Liver (tissue), 8 donors: ENCODE measurements at regions not wholly inside any gene's neighbourhood (a gene's known extent, or its start where the extent isn't known, plus 50 kb on each side); places are given as distances from the start of the nearest gene placed in this dataset.

Experiments
- DNase-seq: peaks from one replicate; pipeline ENCODE4 v3.0.0-alpha.2; 2017; ENCODE audit warnings: low spot score
- H3K27ac ChIP-seq, 2 donors: one replicate each; pipeline ENCODE4 v1.7.0; 2013; ENCODE audit warnings: inconsistent platforms in 2 of 2, low read length in 2 of 2, control low read depth in 1 of 2, low read depth in 1 of 2, mild to moderate bottlenecking in 1 of 2
- H3K27me3 ChIP-seq, 4 donors: one replicate each; pipeline versions ENCODE4 v1.6.1 to v1.7.0; 2013; ENCODE audit warnings: low read length in 3 of 4, inconsistent platforms in 1 of 4, mild to moderate bottlenecking in 1 of 4, moderate library complexity in 1 of 4; ENCODE audit not compliant: control insufficient read depth in 4 of 4, insufficient read depth in 4 of 4
- H3K36me3 ChIP-seq, 4 donors: one replicate each; pipeline versions ENCODE4 v1.6.1 to v1.7.0; 2013; ENCODE audit warnings: low read length in 3 of 4, mild to moderate bottlenecking in 3 of 4, low read depth in 1 of 4, moderate library complexity in 1 of 4; ENCODE audit not compliant: control insufficient read depth in 4 of 4, insufficient read depth in 3 of 4
- H3K4me1 ChIP-seq, 4 donors: one replicate each; pipeline versions ENCODE4 v1.6.1 to v1.7.0; 2013; ENCODE audit warnings: low read length in 3 of 4, mild to moderate bottlenecking in 3 of 4, moderate library complexity in 1 of 4; ENCODE audit not compliant: control insufficient read depth in 4 of 4, insufficient read depth in 4 of 4
- H3K4me3 ChIP-seq, 3 donors: one replicate each; pipeline versions ENCODE4 v1.6.1 to v1.7.0; 2013; ENCODE audit warnings: low read length in 3 of 3, control low read depth in 1 of 3, low read depth in 1 of 3, mild to moderate bottlenecking in 1 of 3
- H3K9ac ChIP-seq, 2 donors: one replicate each; pipeline ENCODE4 v1.7.0; 2013; ENCODE audit warnings: low read length in 2 of 2, mild to moderate bottlenecking in 2 of 2, moderate library complexity in 2 of 2, control low read depth in 1 of 2, low read depth in 1 of 2
- H3K9me3 ChIP-seq, 4 donors: one replicate each; pipeline versions ENCODE4 v1.6.1 to v1.7.0; 2013; ENCODE audit warnings: low read length in 3 of 4; ENCODE audit not compliant: control insufficient read depth in 4 of 4
- FOXA2 ChIP-seq: IDR thresholded peaks from 2 replicates; pipeline ENCODE4 v1.6.1; 2016; ENCODE audit warnings: antibody characterized with exemption
- GABPA ChIP-seq, 2 donors: IDR thresholded peaks in 1 of 2; conservative IDR thresholded peaks in 1 of 2; 2 replicates each; pipeline ENCODE4 v1.6.1; 2016; ENCODE audit warnings: antibody characterized with exemption in 2 of 2, mild to moderate bottlenecking in 1 of 2, moderate library complexity in 1 of 2
- HNF4A ChIP-seq, 2 donors: conservative IDR thresholded peaks; 2 replicates each; pipeline ENCODE4 v1.6.1; 2016; ENCODE audit warnings: antibody characterized with exemption in 2 of 2, mild to moderate bottlenecking in 2 of 2
- HNF4G ChIP-seq: IDR thresholded peaks from 2 replicates; pipeline ENCODE4 v1.6.1; 2016; ENCODE audit warnings: antibody characterized with exemption
- JUND ChIP-seq, 2 donors: IDR thresholded peaks; 2 replicates each; pipeline ENCODE4 v1.6.1; 2016; ENCODE audit warnings: antibody characterized with exemption in 2 of 2
- RAD21 ChIP-seq, 2 donors: IDR thresholded peaks; 2 replicates each; pipeline ENCODE4 v1.6.1; 2016; ENCODE audit warnings: antibody characterized with exemption in 2 of 2, mild to moderate bottlenecking in 2 of 2
- RXRA ChIP-seq, 2 donors: IDR thresholded peaks; 2 replicates each; pipeline ENCODE4 v1.6.1; 2017 to 2018; ENCODE audit warnings: antibody characterized with exemption in 2 of 2, mild to moderate bottlenecking in 1 of 2
- SP1 ChIP-seq: IDR thresholded peaks from 2 replicates; pipeline ENCODE4 v1.6.1; 2018; ENCODE audit warnings: antibody characterized with exemption, mild to moderate bottlenecking
- TAF1 ChIP-seq: conservative IDR thresholded peaks from 2 replicates; pipeline ENCODE4 v1.6.1; 2016; ENCODE audit warnings: antibody characterized with exemption, mild to moderate bottlenecking
- YY1 ChIP-seq: IDR thresholded peaks from 2 replicates; pipeline ENCODE4 v1.6.1; 2016; ENCODE audit warnings: antibody characterized with exemption, mild to moderate bottlenecking
- WGBS: extraction: QIAGEN DNeasy Blood & Tissue Kit; methylation state at CpG from one replicate; pipeline ENCODE4 v1.1.7; 2013; 5-methylcytosine and 5-hydroxymethylcytosine counted together
- TF ChIP-seq, protein P1 (sequence below): IDR thresholded peaks from 2 replicates; pipeline ENCODE4 v1.6.1; 2016; ENCODE audit warnings: antibody characterized with exemption, mild to moderate bottlenecking
- TF ChIP-seq, protein P2 (sequence below): fragments of 150-350 bp; IDR thresholded peaks from 2 replicates; pipeline ENCODE4 v1.5.1; 2017; ENCODE audit warnings: improper control_type of control experiment, low read depth, low read length; ENCODE audit not compliant: missing input control
- TF ChIP-seq, protein P3 (sequence below): IDR thresholded peaks from 2 replicates; pipeline ENCODE4 v1.6.1; 2016; ENCODE audit warnings: antibody characterized with exemption
- TF ChIP-seq, protein P4 (sequence below): IDR thresholded peaks from 2 replicates; pipeline ENCODE4 v1.6.1; 2016; ENCODE audit warnings: antibody characterized with exemption
- donor health status: healthy.
- donor health status: healthy.
- donor health status: healthy.
- donor health status: healthy.
- donor health status: healthy.

DNA sequence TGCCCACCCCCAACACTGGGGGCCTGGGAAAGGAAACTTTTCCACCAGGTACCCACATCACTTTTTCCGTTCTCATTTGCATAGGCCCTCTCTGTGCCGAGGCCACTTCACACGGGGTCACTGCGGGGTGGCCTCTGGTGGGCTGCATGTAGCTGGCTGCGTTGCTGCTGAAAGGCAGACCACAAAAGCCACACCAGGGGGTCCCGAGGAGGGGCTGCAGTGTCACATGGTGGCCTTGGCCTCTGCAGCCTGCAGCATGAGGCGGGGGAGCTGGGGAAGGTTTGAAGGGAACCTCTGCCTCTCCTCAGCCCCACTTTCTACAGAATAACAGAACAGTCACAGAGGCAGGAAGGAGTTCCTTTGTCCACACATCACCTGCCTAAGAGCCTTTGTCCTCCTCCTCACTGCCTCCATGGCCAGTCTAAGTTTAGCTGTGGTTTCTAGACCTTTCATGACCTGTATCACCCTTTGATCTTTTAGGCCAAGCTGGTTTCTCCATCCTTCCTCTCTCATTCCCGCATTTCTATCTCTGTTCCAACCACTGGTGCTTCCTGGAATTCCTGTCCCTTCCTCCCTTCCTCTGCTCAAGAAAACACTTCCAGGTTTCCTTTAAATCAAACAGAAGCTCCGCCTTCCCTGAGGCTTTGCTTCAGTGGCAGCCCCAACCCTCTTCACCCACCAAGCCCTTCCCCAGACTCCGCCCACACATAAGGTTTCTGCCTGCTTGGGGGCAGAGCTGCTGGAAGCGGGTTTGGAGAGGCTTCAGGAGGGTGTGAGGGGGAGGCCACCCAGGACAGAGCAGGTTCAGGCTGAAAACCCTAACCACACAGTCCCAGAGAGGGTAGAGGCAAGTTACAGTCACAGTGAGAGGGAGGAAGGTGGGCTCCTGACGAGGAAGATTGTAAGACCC, 150.7 kb upstream of the TLE3 start:
- no peak overlapping the region for H3K27ac ChIP-seq
- no peak overlapping the region for H3K4me3 ChIP-seq
- DNase-seq, result no peak
- no peaks in the 10 kb centered on the region for H3K27me3 ChIP-seq
- TF ChIP-seq HNF4A (conservative IDR thresholded peaks at IDR 0.05) (no peak), FOXA2 (no peak), GABPA (IDR thresholded peaks at IDR 0.05 in 1 of 2, conservative IDR thresholded peaks at IDR 0.05 in 1 of 2) (no peak), RAD21 (IDR thresholded peaks at IDR 0.05) (no peak), TAF1 (no peak), RXRA (IDR thresholded peaks at IDR 0.05) (no peak), YY1 (no peak), HNF4G (no peak), SP1 (no peak)
- TF ChIP-seq, protein P1, sequence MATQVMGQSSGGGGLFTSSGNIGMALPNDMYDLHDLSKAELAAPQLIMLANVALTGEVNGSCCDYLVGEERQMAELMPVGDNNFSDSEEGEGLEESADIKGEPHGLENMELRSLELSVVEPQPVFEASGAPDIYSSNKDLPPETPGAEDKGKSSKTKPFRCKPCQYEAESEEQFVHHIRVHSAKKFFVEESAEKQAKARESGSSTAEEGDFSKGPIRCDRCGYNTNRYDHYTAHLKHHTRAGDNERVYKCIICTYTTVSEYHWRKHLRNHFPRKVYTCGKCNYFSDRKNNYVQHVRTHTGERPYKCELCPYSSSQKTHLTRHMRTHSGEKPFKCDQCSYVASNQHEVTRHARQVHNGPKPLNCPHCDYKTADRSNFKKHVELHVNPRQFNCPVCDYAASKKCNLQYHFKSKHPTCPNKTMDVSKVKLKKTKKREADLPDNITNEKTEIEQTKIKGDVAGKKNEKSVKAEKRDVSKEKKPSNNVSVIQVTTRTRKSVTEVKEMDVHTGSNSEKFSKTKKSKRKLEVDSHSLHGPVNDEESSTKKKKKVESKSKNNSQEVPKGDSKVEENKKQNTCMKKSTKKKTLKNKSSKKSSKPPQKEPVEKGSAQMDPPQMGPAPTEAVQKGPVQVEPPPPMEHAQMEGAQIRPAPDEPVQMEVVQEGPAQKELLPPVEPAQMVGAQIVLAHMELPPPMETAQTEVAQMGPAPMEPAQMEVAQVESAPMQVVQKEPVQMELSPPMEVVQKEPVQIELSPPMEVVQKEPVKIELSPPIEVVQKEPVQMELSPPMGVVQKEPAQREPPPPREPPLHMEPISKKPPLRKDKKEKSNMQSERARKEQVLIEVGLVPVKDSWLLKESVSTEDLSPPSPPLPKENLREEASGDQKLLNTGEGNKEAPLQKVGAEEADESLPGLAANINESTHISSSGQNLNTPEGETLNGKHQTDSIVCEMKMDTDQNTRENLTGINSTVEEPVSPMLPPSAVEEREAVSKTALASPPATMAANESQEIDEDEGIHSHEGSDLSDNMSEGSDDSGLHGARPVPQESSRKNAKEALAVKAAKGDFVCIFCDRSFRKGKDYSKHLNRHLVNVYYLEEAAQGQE, result no peak
- TF ChIP-seq, protein P2, sequence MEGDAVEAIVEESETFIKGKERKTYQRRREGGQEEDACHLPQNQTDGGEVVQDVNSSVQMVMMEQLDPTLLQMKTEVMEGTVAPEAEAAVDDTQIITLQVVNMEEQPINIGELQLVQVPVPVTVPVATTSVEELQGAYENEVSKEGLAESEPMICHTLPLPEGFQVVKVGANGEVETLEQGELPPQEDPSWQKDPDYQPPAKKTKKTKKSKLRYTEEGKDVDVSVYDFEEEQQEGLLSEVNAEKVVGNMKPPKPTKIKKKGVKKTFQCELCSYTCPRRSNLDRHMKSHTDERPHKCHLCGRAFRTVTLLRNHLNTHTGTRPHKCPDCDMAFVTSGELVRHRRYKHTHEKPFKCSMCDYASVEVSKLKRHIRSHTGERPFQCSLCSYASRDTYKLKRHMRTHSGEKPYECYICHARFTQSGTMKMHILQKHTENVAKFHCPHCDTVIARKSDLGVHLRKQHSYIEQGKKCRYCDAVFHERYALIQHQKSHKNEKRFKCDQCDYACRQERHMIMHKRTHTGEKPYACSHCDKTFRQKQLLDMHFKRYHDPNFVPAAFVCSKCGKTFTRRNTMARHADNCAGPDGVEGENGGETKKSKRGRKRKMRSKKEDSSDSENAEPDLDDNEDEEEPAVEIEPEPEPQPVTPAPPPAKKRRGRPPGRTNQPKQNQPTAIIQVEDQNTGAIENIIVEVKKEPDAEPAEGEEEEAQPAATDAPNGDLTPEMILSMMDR, result no peak
- TF ChIP-seq, protein P3, sequence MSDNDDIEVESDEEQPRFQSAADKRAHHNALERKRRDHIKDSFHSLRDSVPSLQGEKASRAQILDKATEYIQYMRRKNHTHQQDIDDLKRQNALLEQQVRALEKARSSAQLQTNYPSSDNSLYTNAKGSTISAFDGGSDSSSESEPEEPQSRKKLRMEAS, result no peak
- TF ChIP-seq, protein P4, sequence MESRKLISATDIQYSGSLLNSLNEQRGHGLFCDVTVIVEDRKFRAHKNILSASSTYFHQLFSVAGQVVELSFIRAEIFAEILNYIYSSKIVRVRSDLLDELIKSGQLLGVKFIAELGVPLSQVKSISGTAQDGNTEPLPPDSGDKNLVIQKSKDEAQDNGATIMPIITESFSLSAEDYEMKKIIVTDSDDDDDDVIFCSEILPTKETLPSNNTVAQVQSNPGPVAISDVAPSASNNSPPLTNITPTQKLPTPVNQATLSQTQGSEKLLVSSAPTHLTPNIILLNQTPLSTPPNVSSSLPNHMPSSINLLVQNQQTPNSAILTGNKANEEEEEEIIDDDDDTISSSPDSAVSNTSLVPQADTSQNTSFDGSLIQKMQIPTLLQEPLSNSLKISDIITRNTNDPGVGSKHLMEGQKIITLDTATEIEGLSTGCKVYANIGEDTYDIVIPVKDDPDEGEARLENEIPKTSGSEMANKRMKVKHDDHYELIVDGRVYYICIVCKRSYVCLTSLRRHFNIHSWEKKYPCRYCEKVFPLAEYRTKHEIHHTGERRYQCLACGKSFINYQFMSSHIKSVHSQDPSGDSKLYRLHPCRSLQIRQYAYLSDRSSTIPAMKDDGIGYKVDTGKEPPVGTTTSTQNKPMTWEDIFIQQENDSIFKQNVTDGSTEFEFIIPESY, result no peak
- peaks cover 0 to 5% (median 2%) of the 10 kb centered on the region in 4 donors for H3K4me1 ChIP-seq
- no peak overlapping the region for H3K9ac ChIP-seq
- H3K36me3 ChIP-seq, result no peaks in the 10 kb centered on the region
- 89% methylated on average over 12 of the region's 12 CpGs for WGBS
- H3K9me3 ChIP-seq, result no peaks in the 10 kb centered on the region

DNA sequence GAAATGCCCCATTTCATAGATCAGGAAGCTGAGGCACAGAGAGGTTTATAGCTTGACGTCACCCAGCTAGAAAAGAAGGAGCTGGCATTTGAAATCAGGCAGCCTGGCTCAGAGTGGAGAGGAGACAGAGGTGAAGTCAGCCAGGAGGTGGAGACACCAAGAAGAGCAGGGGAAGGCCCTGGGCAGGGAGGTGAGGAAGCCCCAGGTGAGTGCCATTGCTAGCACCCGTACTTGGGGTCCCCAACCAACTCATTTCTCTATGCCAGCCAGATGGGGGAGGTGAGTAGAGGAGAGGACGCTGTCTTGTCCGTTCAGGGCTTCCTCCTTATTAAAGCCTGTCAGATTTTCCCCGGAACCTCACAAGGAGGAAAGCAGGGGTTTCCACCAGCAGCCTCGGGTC, 149.6 kb upstream of the TLE3 start:
- no peak for DNase-seq
- WGBS, result 93% methylated on average over 6 of the region's 6 CpGs

More for the DNA sequence above, 149.6 kb upstream of the TLE3 start:
- H3K36me3 ChIP-seq, result no peaks in the 10 kb centered on the region
- TF ChIP-seq YY1 (no peak), JUND (IDR thresholded peaks at IDR 0.05) (no peak), GABPA (IDR thresholded peaks at IDR 0.05 in 1 of 2, conservative IDR thresholded peaks at IDR 0.05 in 1 of 2) (no peak), FOXA2 (no peak)
- TF ChIP-seq, protein P2, result no peak
- TF ChIP-seq, protein P3, result no peak
- no peak overlapping the region for H3K4me3 ChIP-seq
- peaks cover 0 to 5% (median 2%) of the 10 kb centered on the region in 4 donors for H3K4me1 ChIP-seq
- H3K27me3 ChIP-seq, result no peaks in the 10 kb centered on the region
- H3K9ac ChIP-seq, result no peak overlapping the region
- no peak overlapping the region for H3K27ac ChIP-seq
- no peaks in the 10 kb centered on the region for H3K9me3 ChIP-seq
